SU-DHL-6 (cell line): ENCODE measurements at regions not wholly inside any gene's neighbourhood (a gene's known extent, or its start where the extent isn't known, plus 50 kb on each side); places are given as distances from the start of the nearest gene placed in this dataset.
"Not testable (repeated sequence)": the region's sequence is repeated elsewhere in the genome, so short reads cannot be mapped to it uniquely, and the experiment has no call there.

Source experiments
- H2AFZ ChIP-seq: fragments of 200-600 bp; sonication (generic); 2 replicates; pipeline ENCODE4 v1.6.1; 2014; ENCODE audit warnings: low read depth, mild to moderate bottlenecking, moderate library complexity, mixed read lengths, antibody characterized with exemption, low read length; ENCODE audit not compliant: severe bottlenecking
- H3F3A ChIP-seq: fragments of 200-600 bp; shearing (Covaris generic); 2 replicates; pipeline ENCODE4 v1.6.0; 2016; ENCODE audit warnings: antibody characterized with exemption, mild to moderate bottlenecking; ENCODE audit not compliant: insufficient read depth
- H3K27ac ChIP-seq: fragments of 200-600 bp; sonication (generic); 2 replicates; pipeline ENCODE4 v1.5.1; 2016; ENCODE audit warnings: low read depth, mild to moderate bottlenecking, low read length, moderate library complexity, mixed read lengths
- H3K27me3 ChIP-seq: fragments of 200-600 bp; sonication (generic), shearing (Covaris generic); 2 replicates; pipeline ENCODE4 v1.6.0; 2014; ENCODE audit warnings: mild to moderate bottlenecking, low read length
- H3K36me3 ChIP-seq: fragments of 200-600 bp; sonication (generic); 2 replicates; pipeline ENCODE4 v1.6.1; 2014; ENCODE audit warnings: mild to moderate bottlenecking, low read length, mixed read lengths
- H3K4me2 ChIP-seq: fragments of 300-600, 200-600 bp; shearing (Covaris generic), sonication (generic); 2 replicates; pipeline ENCODE4 v1.6.0; 2014; ENCODE audit warnings: low read length, low read depth, mild to moderate bottlenecking; ENCODE audit not compliant: poor library complexity, severe bottlenecking
- H3K4me3 ChIP-seq: fragments of 200-600 bp; sonication (generic); 2 replicates; pipeline ENCODE4 v1.5.1; 2014; ENCODE audit warnings: antibody characterized with exemption, low read length, mild to moderate bottlenecking, mixed read lengths; ENCODE audit not compliant: insufficient read depth, poor library complexity, severe bottlenecking
- H3K79me2 ChIP-seq: fragments of 200-600 bp; sonication (generic); 2 replicates; pipeline ENCODE4 v1.6.1; 2014; ENCODE audit warnings: mild to moderate bottlenecking, low read length, moderate library complexity; ENCODE audit not compliant: insufficient read depth
- H3K9ac ChIP-seq: fragments of 200-600 bp; sonication (generic); 2 replicates; pipeline ENCODE4 v1.7.0; 2014; ENCODE audit warnings: mild to moderate bottlenecking, low read length
- H3K9me2 ChIP-seq: fragments of 200-600 bp; sonication (generic); replicated peaks from 2 replicates; pipeline ENCODE4 v1.6.1; 2014; ENCODE audit warnings: low read length; ENCODE audit not compliant: insufficient read depth
- H3K9me3 ChIP-seq: fragments of 200-600 bp; sonication (generic); 2 replicates; pipeline ENCODE4 v1.6.1; 2014; ENCODE audit warnings: low read length, mixed read lengths; ENCODE audit not compliant: insufficient read depth
- H4K20me1 ChIP-seq: fragments of 200-600 bp; sonication (generic); 2 replicates; pipeline ENCODE4 v1.6.1; 2014; ENCODE audit warnings: low read depth, mild to moderate bottlenecking, antibody characterized with exemption, low read length, moderate library complexity, mixed read lengths
- CTCF ChIP-seq: fragments of 200-600 bp; sonication (generic); IDR thresholded peaks from one replicate; pipeline ENCODE4 v1.5.1; 2017; ENCODE audit warnings: antibody characterized with exemption, mild to moderate bottlenecking, low read length, moderate library complexity; ENCODE audit not compliant: insufficient read depth, poor library complexity, severe bottlenecking
- EZH2phosphoT487 ChIP-seq: fragments of 200-600 bp; sonication (generic), shearing (Covaris generic); conservative IDR thresholded peaks from 2 replicates; pipeline ENCODE4 v1.6.1; 2018; ENCODE audit warnings: mild to moderate bottlenecking, antibody characterized with exemption, low read length, moderate library complexity, mixed read lengths

DNA sequence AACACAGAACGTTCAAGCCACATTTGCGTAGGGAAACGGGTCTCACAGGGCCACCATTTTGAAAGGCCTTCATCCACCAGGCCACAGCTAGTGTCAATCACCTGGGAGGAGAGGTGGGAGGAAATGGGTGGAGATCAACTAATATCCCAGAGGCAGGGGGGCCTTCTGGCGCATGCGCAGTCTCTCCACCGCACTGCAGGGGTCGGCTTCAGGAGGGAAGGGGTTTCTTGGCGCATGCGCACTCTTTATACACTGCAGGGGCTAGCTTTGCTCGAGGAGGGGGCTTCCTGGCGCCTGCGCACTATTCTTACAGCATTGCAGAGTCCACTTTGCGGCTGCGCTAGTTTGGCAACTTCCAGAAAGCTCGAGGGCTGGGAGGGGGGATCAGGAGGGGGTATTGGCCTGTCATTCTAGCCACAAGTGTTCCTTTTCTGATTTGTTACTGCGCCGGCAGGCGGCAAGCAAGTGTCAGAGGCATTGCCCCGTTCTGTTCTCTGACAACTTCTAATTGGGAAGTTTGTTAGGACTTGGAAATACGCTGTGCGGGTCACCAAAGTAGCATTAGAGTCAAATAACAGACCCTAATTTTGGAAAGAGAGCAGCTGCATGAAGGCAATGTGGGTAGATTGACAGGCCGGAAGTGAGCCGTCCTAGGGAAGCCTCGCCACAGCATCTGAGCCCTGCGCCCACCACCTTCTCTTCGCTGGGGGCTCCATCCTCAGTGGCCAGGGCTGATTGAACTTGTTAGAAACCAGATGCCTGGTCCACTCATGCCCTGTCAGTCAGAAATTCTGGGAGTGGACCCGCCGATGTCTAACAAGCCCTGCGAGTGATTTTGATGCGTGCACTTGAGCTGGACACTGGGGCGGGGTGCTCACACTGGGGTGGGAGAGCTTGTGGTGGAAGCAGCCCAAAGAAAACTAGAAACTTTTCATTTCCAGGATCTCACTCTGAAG is 173.5 kb upstream of the NDN start:
- no peak overlapping the region for H3K4me2 ChIP-seq
- no peaks in the 10 kb centered on the region for H3K36me3 ChIP-seq
- no peak for TF ChIP-seq EZH2phosphoT487
- no peak overlapping the region for H3K9ac ChIP-seq
- no peaks in the 10 kb centered on the region for H3K27me3 ChIP-seq
- no peak overlapping the region for H3K4me3 ChIP-seq
- H3K9me2 ChIP-seq = no peaks in the 10 kb centered on the region
- H3K79me2 ChIP-seq = no peaks in the 10 kb centered on the region
- H3F3A ChIP-seq = no peaks in the 10 kb centered on the region
- no peaks in the 10 kb centered on the region for H3K9me3 ChIP-seq
- no peaks in the 10 kb centered on the region for H4K20me1 ChIP-seq
- no peak overlapping the region for H3K27ac ChIP-seq
- H2AFZ ChIP-seq = no peak overlapping the region

DNA sequence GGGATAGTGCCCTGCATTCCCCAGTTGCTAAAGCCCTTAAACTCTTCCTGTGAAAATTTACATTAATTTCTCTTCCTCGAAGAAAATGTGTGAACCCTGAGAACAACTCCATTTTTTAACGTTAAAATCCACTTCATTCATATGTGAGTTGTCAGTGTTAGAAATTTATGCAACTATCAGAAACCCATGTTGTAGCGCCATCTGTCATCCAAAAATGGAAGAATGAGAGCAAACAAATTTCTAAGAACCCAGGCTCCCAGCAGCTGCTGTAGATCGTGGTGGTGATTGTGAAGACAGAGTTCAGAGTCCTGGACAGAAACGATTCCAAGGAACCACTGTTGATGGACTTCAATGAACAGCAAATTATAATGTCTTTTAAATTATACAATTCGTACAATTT is 179.7 kb upstream of the NDN start:
- no peak overlapping the region for H3K4me3 ChIP-seq
- H3K9me2 ChIP-seq = no peaks in the 10 kb centered on the region
- H3K4me2 ChIP-seq = no peak overlapping the region
- no peaks in the 10 kb centered on the region for H3K27me3 ChIP-seq
- no peak overlapping the region for H3K9ac ChIP-seq
- H3F3A ChIP-seq = no peaks in the 10 kb centered on the region
- H3K27ac ChIP-seq = no peak overlapping the region
- TF ChIP-seq EZH2phosphoT487 = no peak
- TF ChIP-seq CTCF = peak; percentile 47
- no peaks in the 10 kb centered on the region for H4K20me1 ChIP-seq
- H3K9me3 ChIP-seq = no peaks in the 10 kb centered on the region
- no peaks in the 10 kb centered on the region for H3K36me3 ChIP-seq
- no peak overlapping the region for H2AFZ ChIP-seq
- no peaks in the 10 kb centered on the region for H3K79me2 ChIP-seq

- Histone ChIP-seq H3F3A (no peaks in the 10 kb centered on the region), H3K79me2 (no peaks in the 10 kb centered on the region), H3K9ac (no peak overlapping the region), H3K9me3 (no peaks in the 10 kb centered on the region), H3K9me2 (no peaks in the 10 kb centered on the region), H4K20me1 (no peaks in the 10 kb centered on the region), H3K27me3 (no peaks in the 10 kb centered on the region), H3K36me3 (no peaks in the 10 kb centered on the region), H3K4me3 (no peak overlapping the region), H3K27ac (no peak overlapping the region), H2AFZ (no peak overlapping the region), H3K4me2 (no peak overlapping the region)
- TF ChIP-seq EZH2phosphoT487 (no peak), CTCF (no peak)
Measured at GRCh38 chr15:23869396-23869795, 182.3 kb upstream of the NDN start.

GRCh38 chr15:23873613-23874012 is 186.5 kb upstream of the NDN start:
- H3K27me3 ChIP-seq, H3K36me3 ChIP-seq, H3K9me2 ChIP-seq, H2AFZ ChIP-seq, H3K9me3 ChIP-seq, H3K4me2 ChIP-seq, H3K4me3 ChIP-seq, H3K9ac ChIP-seq, H3K27ac ChIP-seq, H3F3A ChIP-seq, H4K20me1 ChIP-seq, H3K79me2 ChIP-seq: not testable (repeated sequence)
